Choroid plexus epithelial cell (primary cell): ENCODE measurements at regions not wholly inside any gene's neighbourhood (a gene's known extent, or its start where the extent isn't known, plus 50 kb on each side); places are given as distances from the start of the nearest gene placed in this dataset.
A peak's percentile ranks its signal among the peaks of the same experiment; 100 is the strongest.
"Not testable (repeated sequence)": the region's sequence is repeated elsewhere in the genome, so short reads cannot be mapped to it uniquely, and the experiment has no call there.

Experiments
- DNase-seq: peaks from one replicate; pipeline ENCODE4 v3.0.0-alpha.2; 2010; ENCODE audit warnings: low read depth
- H3K4me3 ChIP-seq: 2 replicates; pipeline ENCODE4 v1.5.1; 2011; ENCODE audit warnings: low read depth, mild to moderate bottlenecking, control low read depth, low read length, moderate library complexity
- TF ChIP-seq, protein P1 (sequence below): conservative IDR thresholded peaks from 2 replicates; pipeline ENCODE4 v1.5.1; 2011; ENCODE audit warnings: low read depth, mild to moderate bottlenecking, control low read depth, inconsistent platforms, low read length, moderate library complexity

DNA sequence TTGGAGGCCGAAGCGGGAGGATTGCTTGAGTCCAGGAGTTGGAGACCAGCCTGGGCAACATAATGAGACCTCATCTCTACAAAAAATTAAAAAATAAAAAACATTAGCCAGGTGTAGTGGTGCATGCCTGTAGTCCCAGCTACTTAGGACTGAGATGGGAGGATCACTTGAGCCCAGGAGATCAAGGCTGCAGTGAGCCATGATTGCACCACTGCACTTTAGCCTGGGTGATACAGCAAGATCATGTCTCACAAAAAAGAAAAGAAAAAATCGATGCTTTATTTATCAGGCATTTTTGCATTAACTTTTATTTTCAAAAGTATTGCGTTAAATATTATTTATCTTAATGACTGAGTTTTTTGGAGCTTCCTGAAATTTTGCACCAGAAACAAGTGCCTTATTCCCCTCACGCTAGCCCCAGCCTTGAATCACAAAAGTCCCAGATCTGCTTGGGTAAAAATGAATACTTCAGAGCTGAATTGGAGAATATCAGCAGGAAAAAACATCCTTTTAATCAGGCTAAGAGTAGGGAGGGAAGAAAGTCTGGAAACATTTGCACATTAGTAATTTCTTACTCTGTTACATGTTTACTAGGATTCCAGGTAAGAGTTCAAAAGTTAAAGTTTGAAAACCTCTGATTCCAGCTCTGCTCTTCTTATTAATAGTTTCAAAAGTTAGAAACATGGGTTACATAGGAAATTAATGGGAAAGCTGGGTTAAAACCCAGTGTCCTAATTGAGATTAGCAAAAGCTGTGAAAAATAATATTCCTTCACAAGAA, 111.4 kb upstream of the FOXN2 start:
- TF ChIP-seq, protein P1, sequence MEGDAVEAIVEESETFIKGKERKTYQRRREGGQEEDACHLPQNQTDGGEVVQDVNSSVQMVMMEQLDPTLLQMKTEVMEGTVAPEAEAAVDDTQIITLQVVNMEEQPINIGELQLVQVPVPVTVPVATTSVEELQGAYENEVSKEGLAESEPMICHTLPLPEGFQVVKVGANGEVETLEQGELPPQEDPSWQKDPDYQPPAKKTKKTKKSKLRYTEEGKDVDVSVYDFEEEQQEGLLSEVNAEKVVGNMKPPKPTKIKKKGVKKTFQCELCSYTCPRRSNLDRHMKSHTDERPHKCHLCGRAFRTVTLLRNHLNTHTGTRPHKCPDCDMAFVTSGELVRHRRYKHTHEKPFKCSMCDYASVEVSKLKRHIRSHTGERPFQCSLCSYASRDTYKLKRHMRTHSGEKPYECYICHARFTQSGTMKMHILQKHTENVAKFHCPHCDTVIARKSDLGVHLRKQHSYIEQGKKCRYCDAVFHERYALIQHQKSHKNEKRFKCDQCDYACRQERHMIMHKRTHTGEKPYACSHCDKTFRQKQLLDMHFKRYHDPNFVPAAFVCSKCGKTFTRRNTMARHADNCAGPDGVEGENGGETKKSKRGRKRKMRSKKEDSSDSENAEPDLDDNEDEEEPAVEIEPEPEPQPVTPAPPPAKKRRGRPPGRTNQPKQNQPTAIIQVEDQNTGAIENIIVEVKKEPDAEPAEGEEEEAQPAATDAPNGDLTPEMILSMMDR: no peak
- H3K4me3 ChIP-seq: no peak overlapping the region
- DNase-seq: no peak

DNA sequence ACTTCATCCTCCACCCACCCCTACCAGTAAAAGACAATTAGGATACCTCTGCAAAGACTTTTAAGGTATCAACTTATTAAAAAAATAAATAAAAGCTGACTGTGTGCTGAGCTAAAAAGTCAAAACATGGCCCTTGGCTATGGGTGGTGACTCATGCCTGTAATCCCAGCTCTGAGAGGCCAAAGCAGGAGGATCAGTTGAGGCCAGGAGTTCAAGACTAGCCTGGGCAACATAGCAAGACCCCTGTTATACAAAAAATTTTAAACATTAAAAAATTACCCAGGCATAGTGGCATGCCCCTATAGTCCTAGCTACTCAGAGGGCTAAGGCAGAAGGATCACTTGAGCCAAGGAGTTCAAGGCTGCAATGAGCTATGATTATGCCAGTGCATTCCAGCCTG, 110.8 kb upstream of the FOXN2 start:
- no peak overlapping the region for H3K4me3 ChIP-seq
- no peak for DNase-seq
- TF ChIP-seq, protein P1: no peak

DNA sequence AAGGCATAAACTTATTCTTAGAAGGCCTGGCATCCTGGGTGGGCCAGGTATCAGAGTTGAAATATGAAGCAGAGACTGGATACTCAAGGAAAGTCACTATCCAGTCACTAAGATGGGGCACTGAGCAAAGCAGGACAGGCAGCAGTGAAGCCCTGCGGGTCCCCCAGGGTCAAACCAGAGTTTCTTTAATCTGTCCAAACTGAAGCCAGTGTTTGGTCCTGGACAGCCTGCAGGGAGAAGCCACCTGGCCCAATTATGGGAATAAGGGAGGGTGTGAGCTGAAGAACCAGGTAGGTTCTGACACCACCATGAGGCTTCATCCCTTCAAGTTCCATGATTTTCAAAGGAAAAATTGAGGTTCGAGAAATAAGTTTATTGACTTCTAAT, 109.7 kb upstream of the FOXN2 start:
- TF ChIP-seq, protein P1: no peak
- no peak overlapping the region for H3K4me3 ChIP-seq

DNA sequence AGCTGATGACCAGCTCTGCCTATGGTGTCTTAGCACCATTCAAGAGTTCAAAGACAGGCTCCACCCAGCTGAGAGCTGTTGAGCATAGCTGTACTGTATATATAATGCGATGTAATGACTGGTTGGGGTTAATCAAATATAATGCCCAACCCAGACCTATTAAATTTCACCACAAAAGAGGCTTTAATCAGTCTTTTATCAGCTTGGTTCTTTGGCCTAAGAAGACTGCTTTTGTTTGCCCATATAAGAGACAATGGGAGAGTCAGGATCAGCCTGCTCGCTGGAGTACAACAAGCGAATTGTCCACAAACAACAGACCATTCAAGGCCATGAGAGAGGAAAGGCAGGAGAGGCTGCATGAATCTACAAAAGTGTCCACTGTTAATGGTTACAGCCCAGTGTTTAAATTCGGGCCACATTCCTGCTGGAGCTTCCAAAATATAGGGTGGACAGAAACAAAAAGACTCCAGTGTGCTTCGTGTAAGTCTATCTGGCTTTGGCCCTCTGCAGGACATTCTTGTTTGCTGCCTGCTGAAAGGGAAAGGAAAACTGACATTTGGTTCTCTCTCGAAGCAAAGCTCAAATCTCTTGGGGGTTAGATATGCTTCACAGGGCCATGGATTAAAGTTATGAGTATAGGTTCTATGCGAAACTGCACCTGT, 109.2 kb upstream of the FOXN2 start:
- DNase-seq: peak; percentile 67
- H3K4me3 ChIP-seq: no peak overlapping the region
- TF ChIP-seq, protein P1: peak; percentile 64

More for the DNA sequence above, 109.7 kb upstream of the FOXN2 start:
- no peak for DNase-seq

DNA sequence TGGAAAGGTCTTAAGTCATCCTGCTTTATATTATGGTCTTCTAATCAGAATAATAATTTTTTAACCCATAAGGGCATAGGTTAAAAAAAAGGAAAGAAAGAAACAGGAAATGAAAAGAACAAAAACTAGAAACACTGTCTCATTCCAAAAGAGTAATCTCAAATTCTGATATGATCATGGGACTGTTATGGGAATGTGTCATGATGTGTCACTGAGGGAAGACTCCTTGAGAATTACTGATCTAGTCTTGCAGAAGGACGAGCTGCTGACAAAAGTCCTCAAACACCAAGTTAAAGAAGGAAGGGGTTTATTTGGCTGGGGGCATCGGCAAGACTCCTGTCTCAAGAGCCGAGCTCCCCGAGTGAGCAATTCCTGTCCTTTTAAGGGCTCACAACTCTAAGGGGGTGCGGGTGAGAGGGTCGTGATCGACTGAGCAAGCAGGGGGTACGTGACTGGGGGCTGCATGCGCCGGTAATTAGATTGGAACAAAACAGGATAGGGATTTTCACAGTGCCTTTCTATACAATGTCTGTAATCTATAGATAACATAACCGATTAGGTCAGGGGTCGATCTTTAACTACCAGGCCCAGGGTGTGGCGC, 108.3 kb upstream of the FOXN2 start:
- H3K4me3 ChIP-seq, DNase-seq: not testable (repeated sequence)

DNA sequence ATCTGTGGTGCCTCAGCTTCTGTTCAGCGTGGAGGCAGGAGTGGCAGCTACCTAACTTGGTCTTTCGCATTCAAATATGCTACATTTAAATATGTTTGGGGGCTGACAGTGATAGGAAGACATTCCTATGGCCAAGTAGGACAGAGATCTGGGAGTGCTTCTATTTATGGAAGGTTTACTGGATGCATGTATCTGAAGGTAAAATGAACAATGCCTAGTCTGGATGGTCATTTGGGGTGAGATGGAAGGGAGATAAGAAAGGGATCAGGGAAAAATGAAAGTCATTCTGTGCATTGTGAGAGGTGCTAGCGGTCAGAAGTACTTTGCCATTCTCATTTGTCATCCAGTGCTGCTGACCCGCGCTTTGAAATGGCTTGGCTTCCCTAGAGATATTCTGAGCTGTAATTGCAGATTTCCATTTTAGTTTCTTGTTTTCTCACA, 107.3 kb upstream of the FOXN2 start:
- DNase-seq: no peak
- TF ChIP-seq, protein P1: no peak
- H3K4me3 ChIP-seq: no peak overlapping the region

DNA sequence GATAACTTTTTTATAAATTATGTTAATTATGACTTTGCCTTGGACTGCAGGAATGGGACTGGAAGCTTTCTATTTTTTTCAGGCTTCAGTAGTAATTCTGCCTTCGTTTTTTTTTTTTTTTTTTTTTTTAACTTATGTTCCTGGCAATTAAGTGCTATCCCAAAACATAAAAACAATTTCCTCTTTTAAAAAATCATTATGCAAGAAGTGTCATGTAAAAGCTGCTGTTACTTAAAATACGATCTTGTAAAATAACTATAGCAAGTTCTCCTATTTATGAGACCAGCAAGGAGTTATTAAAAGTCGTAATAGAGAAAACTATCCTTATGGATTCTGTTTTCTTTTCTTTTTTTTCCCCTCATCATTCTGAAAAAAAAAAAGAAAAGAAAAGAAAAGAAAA, 106.6 kb upstream of the FOXN2 start:
- DNase-seq: no peak
- TF ChIP-seq, protein P1: no peak
- H3K4me3 ChIP-seq: no peak overlapping the region
